Osteocyte (in vitro differentiated cells): ENCODE measurements at regions not wholly inside any gene's neighbourhood (a gene's known extent, or its start where the extent isn't known, plus 50 kb on each side); places are given as distances from the start of the nearest gene placed in this dataset.

Experiments
- DNase-seq: peaks from one replicate; pipeline ENCODE4 v3.0.0; 2021; ENCODE audit warnings: mixed read lengths; ENCODE audit not compliant: unreplicated experiment; ENCODE audit errors: extremely low spot score
- H3K27ac Mint-ChIP-seq: one replicate; pipeline ENCODE4 v1.8.0; 2021; ENCODE audit warnings: mild to moderate bottlenecking, mixed read lengths; ENCODE audit not compliant: unreplicated experiment
- H3K27me3 Mint-ChIP-seq: one replicate; pipeline ENCODE4 v1.8.0; 2021; ENCODE audit warnings: mixed read lengths; ENCODE audit not compliant: unreplicated experiment
- H3K36me3 Mint-ChIP-seq: one replicate; pipeline ENCODE4 v1.8.0; 2021; ENCODE audit warnings: mixed read lengths; ENCODE audit not compliant: unreplicated experiment
- H3K4me1 Mint-ChIP-seq: one replicate; pipeline ENCODE4 v1.8.0; 2021; ENCODE audit warnings: mixed read lengths; ENCODE audit not compliant: unreplicated experiment
- H3K4me3 Mint-ChIP-seq: one replicate; pipeline ENCODE4 v1.8.0; 2021; ENCODE audit warnings: mild to moderate bottlenecking, moderate library complexity, mixed read lengths; ENCODE audit not compliant: unreplicated experiment
- H3K9me3 Mint-ChIP-seq: one replicate; pipeline ENCODE4 v1.8.0; 2021; ENCODE audit warnings: mixed read lengths; ENCODE audit not compliant: unreplicated experiment
- CTCF ChIP-seq: fragments of 200-600 bp; sonication (generic); IDR thresholded peaks from 2 replicates; pipeline ENCODE4 v1.5.0; 2021; ENCODE audit warnings: antibody characterized with exemption, mild to moderate bottlenecking, moderate library complexity

DNA sequence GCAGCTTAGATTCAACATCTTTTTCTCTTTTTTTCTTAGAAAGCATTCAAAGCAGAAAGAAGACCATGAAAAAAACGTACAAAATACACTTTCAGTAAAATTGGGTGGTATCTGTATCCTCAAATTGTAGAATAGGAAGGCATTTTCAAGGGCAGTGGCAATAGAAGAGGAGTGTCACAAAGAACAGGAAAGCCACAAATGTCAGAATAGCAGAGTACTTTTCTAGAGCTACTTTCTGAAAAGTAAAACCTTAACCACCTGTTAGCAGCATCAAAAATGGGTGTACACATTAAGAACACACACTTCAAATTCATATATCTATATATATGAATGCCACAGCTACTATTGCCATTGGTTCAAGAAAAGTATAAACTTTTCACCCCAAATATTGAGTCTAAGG, 412.1 kb upstream of the DCN start:
- Mint-ChIP-seq H3K27me3 (no peaks in the 10 kb centered on the region), H3K27ac (no peak overlapping the region)

GRCh38 chr12:91591639-91591987, 409.0 kb upstream of the DCN start:
- H3K36me3 Mint-ChIP-seq, result no peaks in the 10 kb centered on the region
- TF ChIP-seq CTCF, result no peak
- no peak overlapping the region for H3K27ac Mint-ChIP-seq
- no peaks in the 10 kb centered on the region for H3K27me3 Mint-ChIP-seq
- DNase-seq, result no peak
- no peaks in the 10 kb centered on the region for H3K9me3 Mint-ChIP-seq
- H3K4me3 Mint-ChIP-seq, result no peak overlapping the region
- no peaks in the 10 kb centered on the region for H3K4me1 Mint-ChIP-seq

More for the DNA sequence above, 412.1 kb upstream of the DCN start:
- no peak for DNase-seq
- Mint-ChIP-seq H3K36me3 (no peaks in the 10 kb centered on the region), H3K4me3 (no peak overlapping the region), H3K9me3 (peaks cover 4% of the 10 kb centered on the region), H3K4me1 (no peaks in the 10 kb centered on the region)
- TF ChIP-seq CTCF, result no peak

GRCh38 chr12:91590966-91591638, 408.5 kb upstream of the DCN start:
- no peaks in the 10 kb centered on the region for H3K9me3 Mint-ChIP-seq

DNA sequence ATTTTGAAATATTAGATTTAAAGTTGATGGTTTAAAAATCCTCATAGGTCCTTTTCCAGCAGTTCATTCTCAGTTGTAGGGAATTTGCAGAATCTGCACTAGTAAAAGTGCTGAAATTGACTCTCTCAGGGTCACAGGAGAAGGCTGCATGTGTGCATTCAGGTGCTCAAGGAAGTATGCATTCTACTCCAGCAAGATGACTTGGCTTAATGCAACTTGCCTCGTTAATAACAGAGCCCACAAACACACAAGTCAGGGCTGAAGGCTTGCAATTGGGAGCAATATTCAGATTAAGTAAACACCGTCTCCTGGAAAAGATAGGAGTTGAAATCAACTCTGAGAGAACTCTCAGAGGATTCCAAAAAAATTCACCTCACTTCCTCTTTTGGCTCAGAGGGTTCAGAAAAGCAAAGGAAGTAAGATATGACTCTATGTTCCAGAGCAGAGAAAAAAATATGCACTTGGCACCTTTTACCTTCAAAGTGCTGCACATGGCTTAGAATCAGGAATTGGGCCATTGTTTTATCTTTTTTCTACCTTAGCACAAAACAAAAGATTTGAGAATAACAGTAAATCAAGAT, 406.3 kb upstream of the DCN start:
- Mint-ChIP-seq H3K9me3 (no peaks in the 10 kb centered on the region), H3K4me1 (no peaks in the 10 kb centered on the region), H3K4me3 (no peak overlapping the region), H3K36me3 (no peaks in the 10 kb centered on the region), H3K27me3 (no peaks in the 10 kb centered on the region), H3K27ac (no peak overlapping the region)
- no peak for TF ChIP-seq CTCF
- DNase-seq, result no peak

More at GRCh38 chr12:91590966-91591638, 408.5 kb upstream of the DCN start:
- no peak for DNase-seq
- Mint-ChIP-seq H3K4me3 (no peak overlapping the region), H3K27me3 (no peaks in the 10 kb centered on the region), H3K4me1 (no peaks in the 10 kb centered on the region), H3K36me3 (no peaks in the 10 kb centered on the region), H3K27ac (no peak overlapping the region)
- no peak for TF ChIP-seq CTCF

GRCh38 chr12:91586015-91586414, 403.4 kb upstream of the DCN start:
- no peak overlapping the region for H3K4me3 Mint-ChIP-seq
- H3K27ac Mint-ChIP-seq, result no peak overlapping the region
- TF ChIP-seq CTCF, result no peak
- DNase-seq, result no peak
- no peaks in the 10 kb centered on the region for H3K9me3 Mint-ChIP-seq
- H3K36me3 Mint-ChIP-seq, result no peaks in the 10 kb centered on the region
- no peaks in the 10 kb centered on the region for H3K4me1 Mint-ChIP-seq
- no peaks in the 10 kb centered on the region for H3K27me3 Mint-ChIP-seq
